SK-N-MC (cell line): ENCODE measurements at regions not wholly inside any gene's neighbourhood (a gene's known extent, or its start where the extent isn't known, plus 50 kb on each side); places are given as distances from the start of the nearest gene placed in this dataset.
A peak's percentile ranks its signal among the peaks of the same experiment; 100 is the strongest.

Experiments
- DNase-seq: peaks from one replicate; pipeline ENCODE4 v3.0.0-alpha.2; 2011; ENCODE audit warnings: low read depth, low spot score
- H3K27ac ChIP-seq: fragments of 200-600 bp; sonication (generic); 2 replicates; pipeline ENCODE4 v1.5.1; 2016; ENCODE audit warnings: mixed run types
- H3K36me3 ChIP-seq: fragments of 200-600 bp; sonication (generic); 2 replicates; pipeline ENCODE4 v1.6.1; 2017; ENCODE audit warnings: antibody characterized with exemption, low read length, mixed read lengths; ENCODE audit not compliant: insufficient read depth
- H3K4me3 ChIP-seq: fragments of 200-600 bp; sonication (generic); 2 replicates; pipeline ENCODE4 v1.5.1; 2016
- H3K9ac ChIP-seq: fragments of 200-600 bp; sonication (generic); 2 replicates; pipeline ENCODE4 v1.8.0; 2017; ENCODE audit warnings: mixed run types, mixed read lengths; ENCODE audit not compliant: insufficient read length
- H3K9me3 ChIP-seq: fragments of 200-600 bp; sonication (generic); 2 replicates; pipeline ENCODE4 v1.6.1; 2017; ENCODE audit warnings: low read depth, mild to moderate bottlenecking, antibody characterized with exemption, low read length, moderate library complexity, mixed read lengths
- EZH2 ChIP-seq: fragments of 200-600 bp; sonication (generic); IDR thresholded peaks from one replicate; pipeline ENCODE4 v1.6.1; 2017; ENCODE audit warnings: antibody characterized with exemption
- FOXP2 ChIP-seq: optimal IDR thresholded peaks from 2 replicates; pipeline ENCODE3; 2011; ENCODE audit warnings: mild to moderate bottlenecking, moderate library complexity; ENCODE audit not compliant: insufficient read depth; ENCODE audit errors: extremely low read length, control extremely low read depth
- POLR2AphosphoS5 ChIP-seq: IDR thresholded peaks from 2 replicates; pipeline ENCODE4 v1.6.1; 2012; ENCODE audit warnings: mild to moderate bottlenecking, low read depth, low read length, borderline replicate concordance

DNA sequence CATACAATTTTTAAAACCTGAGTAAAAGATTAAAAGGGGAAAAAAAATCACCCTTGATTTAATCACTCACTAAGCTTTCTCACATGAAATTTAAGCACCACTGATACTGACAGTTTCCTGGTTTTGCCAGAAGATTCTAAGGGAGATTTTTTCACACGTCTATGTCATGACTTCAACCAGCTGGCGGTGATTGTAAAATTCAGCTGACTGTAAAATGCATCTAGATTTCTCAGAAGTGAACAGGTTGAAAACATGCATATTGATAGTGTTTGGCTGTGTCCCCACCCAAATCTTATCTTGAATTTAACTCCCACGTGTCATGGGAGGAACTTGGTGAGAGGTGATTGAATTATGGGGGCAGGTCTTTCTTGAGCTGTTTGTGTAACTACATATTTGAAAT lies 566.8 kb downstream of the PCDH18 start:
- DNase-seq = no peak
- TF ChIP-seq FOXP2 (no peak), EZH2 (no peak), POLR2AphosphoS5 (no peak)
- no peaks in the 10 kb centered on the region; the same call in 1 of the 2 replicates for H3K9me3 ChIP-seq

GRCh38 chr4:136962868-136963267 lies 569.4 kb downstream of the PCDH18 start:
- Histone ChIP-seq H3K27ac (no peak overlapping the region), H3K9ac (no peak overlapping the region), H3K4me3 (no peak overlapping the region), H3K9me3 (no peaks in the 10 kb centered on the region; the same call in 1 of the 2 replicates), H3K36me3 (no peaks in the 10 kb centered on the region)
- DNase-seq = no peak
- TF ChIP-seq POLR2AphosphoS5 (no peak), EZH2 (no peak), FOXP2 (no peak)

More for the DNA sequence above, 566.8 kb downstream of the PCDH18 start:
- H3K36me3 ChIP-seq = no peaks in the 10 kb centered on the region
- H3K27ac ChIP-seq = 0 out of 2 replicates have a peak overlapping the region, but pooled peaks have one; percentile 46
- no peak overlapping the region for H3K9ac ChIP-seq
- no peak overlapping the region for H3K4me3 ChIP-seq

- H3K9ac ChIP-seq = no peak overlapping the region
- TF ChIP-seq EZH2 = no peak
- no peak for TF ChIP-seq FOXP2
- TF ChIP-seq POLR2AphosphoS5 = no peak
- no peak overlapping the region for H3K4me3 ChIP-seq
- H3K36me3 ChIP-seq = no peaks in the 10 kb centered on the region
- H3K9me3 ChIP-seq = 0 out of 2 replicates have a peak, but pooled peaks cover 5% of the 10 kb centered on the region
- no peak overlapping the region for H3K27ac ChIP-seq
- no peak for DNase-seq
Measured at GRCh38 chr4:136946307-136946907, 585.9 kb downstream of the PCDH18 start.

GRCh38 chr4:136939781-136940180 lies 592.5 kb downstream of the PCDH18 start:
- H3K4me3 ChIP-seq = no peak overlapping the region
- H3K9me3 ChIP-seq = no peaks in the 10 kb centered on the region
- H3K36me3 ChIP-seq = no peaks in the 10 kb centered on the region
- TF ChIP-seq EZH2 (no peak), FOXP2 (no peak), POLR2AphosphoS5 (no peak)
- H3K27ac ChIP-seq = no peak overlapping the region
- H3K9ac ChIP-seq = no peak overlapping the region
- DNase-seq = no peak

- Histone ChIP-seq H3K4me3 (no peak overlapping the region), H3K9ac (no peak overlapping the region)
- no peak for DNase-seq
Measured at GRCh38 chr4:136935871-136936270, 596.4 kb downstream of the PCDH18 start.

DNA sequence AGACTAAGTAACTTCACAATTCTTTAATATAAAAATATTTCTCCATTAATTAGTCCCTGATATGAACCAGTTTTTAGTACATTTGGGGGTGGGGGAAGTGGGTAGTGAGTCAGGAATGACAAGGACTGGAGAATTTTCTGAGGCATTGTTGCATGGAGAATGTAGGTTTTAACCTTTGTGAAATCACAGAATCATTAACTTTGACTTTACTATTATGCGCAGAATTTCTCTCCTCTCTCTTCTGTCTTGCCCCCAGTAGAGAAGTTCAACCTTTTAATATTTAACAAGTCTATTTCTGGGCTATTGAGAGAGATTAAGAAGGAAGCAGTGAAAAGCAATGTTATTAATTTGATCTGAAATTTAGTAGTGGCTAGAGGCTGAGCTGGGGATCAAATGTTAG lies 597.0 kb downstream of the PCDH18 start:
- Histone ChIP-seq H3K27ac (no peak overlapping the region), H3K9ac (no peak overlapping the region), H3K4me3 (no peak overlapping the region), H3K36me3 (no peaks in the 10 kb centered on the region), H3K9me3 (no peaks in the 10 kb centered on the region)
- TF ChIP-seq EZH2 (no peak), POLR2AphosphoS5 (no peak), FOXP2 (no peak)
- no peak for DNase-seq

More at GRCh38 chr4:136935871-136936270, 596.4 kb downstream of the PCDH18 start:
- Histone ChIP-seq H3K9me3 (no peaks in the 10 kb centered on the region), H3K36me3 (no peaks in the 10 kb centered on the region), H3K27ac (no peak overlapping the region)
- TF ChIP-seq POLR2AphosphoS5 = no peak
- TF ChIP-seq EZH2 = no peak
- no peak for TF ChIP-seq FOXP2

DNA sequence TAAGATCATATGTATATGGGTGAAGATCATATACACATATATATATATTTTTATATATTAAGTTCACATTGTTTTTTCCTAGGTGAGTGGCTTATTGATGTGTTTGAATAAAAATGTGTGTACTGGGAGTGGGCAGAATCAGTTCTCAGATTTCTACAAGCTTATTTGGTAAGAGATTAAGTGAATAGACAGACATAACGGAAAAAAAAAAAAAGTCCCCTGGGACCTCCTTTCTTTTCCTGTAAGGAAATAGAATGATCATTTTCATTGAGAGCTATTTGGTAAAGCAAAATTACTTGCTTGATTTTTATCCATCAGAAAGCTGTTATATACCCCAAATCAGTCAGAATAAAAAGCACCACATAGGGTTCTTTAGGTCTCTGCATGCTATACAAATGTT lies 597.7 kb downstream of the PCDH18 start:
- Histone ChIP-seq H3K9me3 (no peaks in the 10 kb centered on the region), H3K9ac (no peak overlapping the region), H3K4me3 (no peak overlapping the region), H3K27ac (no peak overlapping the region), H3K36me3 (no peaks in the 10 kb centered on the region)
- DNase-seq = peak; percentile 12
- TF ChIP-seq EZH2 = no peak
- TF ChIP-seq FOXP2 = no peak
- no peak for TF ChIP-seq POLR2AphosphoS5

- no peak overlapping the region for H3K9ac ChIP-seq
- no peak overlapping the region for H3K27ac ChIP-seq
- no peaks in the 10 kb centered on the region for H3K36me3 ChIP-seq
- H3K9me3 ChIP-seq = no peaks in the 10 kb centered on the region
- TF ChIP-seq POLR2AphosphoS5 = no peak
- TF ChIP-seq FOXP2 = no peak
- no peak for TF ChIP-seq EZH2
- no peak for DNase-seq
- H3K4me3 ChIP-seq = no peak overlapping the region
Measured at GRCh38 chr4:136931781-136932180, 600.5 kb downstream of the PCDH18 start.

GRCh38 chr4:136928957-136929411 lies 603.3 kb downstream of the PCDH18 start:
- TF ChIP-seq EZH2 (no peak), FOXP2 (no peak), POLR2AphosphoS5 (no peak)
- H3K36me3 ChIP-seq = no peaks in the 10 kb centered on the region
- no peak overlapping the region for H3K27ac ChIP-seq
- H3K9ac ChIP-seq = no peak overlapping the region
- DNase-seq = no peak
- no peak overlapping the region for H3K4me3 ChIP-seq
- no peaks in the 10 kb centered on the region for H3K9me3 ChIP-seq
